IMR-90 (cell line): ENCODE measurements at regions not wholly inside any gene's neighbourhood (a gene's known extent, or its start where the extent isn't known, plus 50 kb on each side); places are given as distances from the start of the nearest gene placed in this dataset.

ENCODE experiments used
- ATAC-seq: fragments of 200-7000 bp; cut with Tn5 transposase; 2 replicates; pipeline ENCODE4 v1.9.1; 2020; ENCODE audit warnings: low read depth, mild to moderate bottlenecking, moderate library complexity
- BruUV-seq: library from RNA; stranded (reverse); fragments of 400-500 nt; replicated peaks from 2 replicates; lab custom pipeline; 2021; lab: Mats Ljungman, UMichigan
- CTCF ChIA-PET: fragments of 300-600 bp; formaldehyde crosslinking; extraction: SDS; loops from one replicate; lab custom pipeline; 2021; ENCODE audit warnings: antibody characterized with exemption; lab: Yijun Ruan, JAX
- POLR2A ChIA-PET: fragments of 300-600 bp; sonication (Branson Sonifier 250); formaldehyde crosslinking; loops from one replicate; lab custom pipeline; 2022; ENCODE audit warnings: antibody characterized with exemption; ENCODE audit not compliant: unreplicated experiment; lab: Charles Lee
- DNase-seq: peaks from one replicate; pipeline ENCODE4 v3.0.0; 2013
- H2AFZ ChIP-seq: replicated peaks from 2 replicates; pipeline ENCODE3; 2013; ENCODE audit warnings: low read length, mild to moderate bottlenecking; ENCODE audit not compliant: poor library complexity
- H2AK5ac ChIP-seq: 2 replicates; pipeline ENCODE4 v1.6.1; 2013; ENCODE audit warnings: low read depth, low read length, inconsistent platforms
- H2AK9ac ChIP-seq: replicated peaks from 2 replicates; pipeline ENCODE3; 2013; ENCODE audit warnings: mild to moderate bottlenecking, low read depth, low read length, moderate library complexity; ENCODE audit not compliant: poor library complexity
- H2BK120ac ChIP-seq: 2 replicates; pipeline ENCODE4 v1.6.1; 2013; ENCODE audit warnings: low read depth, low read length, inconsistent platforms
- H2BK15ac ChIP-seq: 3 replicates; pipeline ENCODE4 v1.6.1; 2013; ENCODE audit warnings: low read depth, low read length, inconsistent platforms
- H2BK20ac ChIP-seq: 2 replicates; pipeline ENCODE4 v1.6.1; 2013; ENCODE audit warnings: low read depth, mild to moderate bottlenecking, inconsistent platforms, low read length, moderate library complexity
- H2BK5ac ChIP-seq: 2 replicates; pipeline ENCODE4 v1.6.1; 2013; ENCODE audit warnings: mild to moderate bottlenecking, low read depth, low read length, inconsistent platforms; ENCODE audit not compliant: poor library complexity, severe bottlenecking
- H3K14ac ChIP-seq: replicated peaks from 2 replicates; pipeline ENCODE4 v1.6.1; 2013; ENCODE audit warnings: low read depth, low read length, inconsistent platforms
- H3K18ac ChIP-seq: 2 replicates; pipeline ENCODE4 v1.6.1; 2013; ENCODE audit warnings: low read depth, low read length, control low read depth
- H3K23ac ChIP-seq: 2 replicates; pipeline ENCODE4 v1.6.1; 2013; ENCODE audit warnings: low read depth, low read length, inconsistent platforms
- H3K27ac ChIP-seq: 2 replicates; pipeline ENCODE4 v1.5.1; 2013; ENCODE audit warnings: mild to moderate bottlenecking, control low read depth, low read length; ENCODE audit not compliant: insufficient read depth
- H3K27me3 ChIP-seq: 2 replicates; pipeline ENCODE4 v1.6.1; 2013; ENCODE audit warnings: low read length; ENCODE audit not compliant: control insufficient read depth, insufficient read depth
- H3K36me3 ChIP-seq: 2 replicates; pipeline ENCODE4 v1.6.1; 2013; ENCODE audit warnings: low read length, mixed read lengths; ENCODE audit not compliant: control insufficient read depth, insufficient read depth
- H3K4ac ChIP-seq: 2 replicates; pipeline ENCODE4 v1.6.1; 2013; ENCODE audit warnings: low read depth, low read length, inconsistent platforms
- H3K4me1 ChIP-seq: 2 replicates; pipeline ENCODE4 v1.6.1; 2013; ENCODE audit warnings: low read length, mixed read lengths; ENCODE audit not compliant: control insufficient read depth, insufficient read depth
- H3K4me2 ChIP-seq: 2 replicates; pipeline ENCODE4 v1.6.1; 2013; ENCODE audit warnings: low read depth, mild to moderate bottlenecking, control low read depth, low read length, moderate library complexity
- H3K4me3 ChIP-seq: 2 replicates; pipeline ENCODE4 v1.5.1; 2013; ENCODE audit warnings: low read depth, mild to moderate bottlenecking, control low read depth, low read length, moderate library complexity; ENCODE audit not compliant: insufficient read depth
- H3K56ac ChIP-seq: 2 replicates; pipeline ENCODE4 v1.6.1; 2013; ENCODE audit warnings: low read length, inconsistent platforms; ENCODE audit not compliant: insufficient read depth; ENCODE audit errors: extremely low read depth
- H3K79me1 ChIP-seq, 2 experiments: 2 replicates each; pipeline ENCODE4 v1.6.1; 2013; ENCODE audit warnings: low read length in 2 of 2, inconsistent platforms in 1 of 2, low read depth in 1 of 2
- H3K9ac ChIP-seq: 2 replicates; pipeline ENCODE4 v1.6.1; 2013; ENCODE audit warnings: low read depth, low read length, control low read depth
- H3K9me1 ChIP-seq: 2 replicates; pipeline ENCODE4 v1.6.1; 2013; ENCODE audit warnings: low read length, inconsistent platforms; ENCODE audit not compliant: insufficient read depth
- H3K9me3 ChIP-seq: 2 replicates; pipeline ENCODE4 v1.6.1; 2013; ENCODE audit warnings: low read length; ENCODE audit not compliant: control insufficient read depth, insufficient read depth
- H4K20me1 ChIP-seq: 2 replicates; pipeline ENCODE4 v1.6.1; 2013; ENCODE audit warnings: low read length, inconsistent platforms; ENCODE audit not compliant: insufficient read depth
- H4K5ac ChIP-seq: 2 replicates; pipeline ENCODE4 v1.6.1; 2013; ENCODE audit warnings: mild to moderate bottlenecking, low read depth, low read length, control low read depth
- H4K8ac ChIP-seq, 2 experiments: 2 replicates each; pipeline ENCODE4 v1.6.1; 2013; ENCODE audit warnings: low read depth in 2 of 2, low read length in 2 of 2, control low read depth in 1 of 2, inconsistent platforms in 1 of 2
- H4K91ac ChIP-seq: 2 replicates; pipeline ENCODE4 v1.6.1; 2013; ENCODE audit warnings: low read depth, low read length, inconsistent platforms; ENCODE audit not compliant: insufficient read depth
- CEBPB ChIP-seq: IDR thresholded peaks from 2 replicates; pipeline ENCODE4 v1.6.1; 2012; ENCODE audit warnings: low read depth, low read length, improper control_type of control experiment
- MAFK ChIP-seq: IDR thresholded peaks from 2 replicates; pipeline ENCODE4 v1.6.1; 2012; ENCODE audit warnings: low read depth, low read length, improper control_type of control experiment
- MAZ ChIP-seq: IDR thresholded peaks from 2 replicates; pipeline ENCODE4 v1.6.1; 2012; ENCODE audit warnings: low read depth, mild to moderate bottlenecking, low read length, improper control_type of control experiment, moderate library complexity, borderline replicate concordance
- MXI1 ChIP-seq: IDR thresholded peaks from 2 replicates; pipeline ENCODE4 v1.6.1; 2012; ENCODE audit warnings: low read depth, mild to moderate bottlenecking, low read length, moderate library complexity, borderline replicate concordance
- POLR2A ChIP-seq: IDR thresholded peaks from 2 replicates; pipeline ENCODE4 v1.6.1; 2012; ENCODE audit warnings: mild to moderate bottlenecking, low read depth, low read length
- RAD21 ChIP-seq: IDR thresholded peaks from 2 replicates; pipeline ENCODE4 v1.6.1; 2012; ENCODE audit warnings: low read length, improper control_type of control experiment
- RCOR1 ChIP-seq: IDR thresholded peaks from 2 replicates; pipeline ENCODE4 v1.6.1; 2012; ENCODE audit warnings: mild to moderate bottlenecking, low read length, improper control_type of control experiment; ENCODE audit not compliant: insufficient replicate concordance
- SMC3 ChIP-seq: fragments of 150-350 bp; IDR thresholded peaks from 2 replicates; pipeline ENCODE4 v1.6.1; 2016; ENCODE audit warnings: low read depth, mild to moderate bottlenecking, antibody characterized with exemption, low read length, moderate library complexity
- USF2 ChIP-seq: fragments of 150-350 bp; IDR thresholded peaks from 2 replicates; pipeline ENCODE4 v1.6.1; 2017; ENCODE audit warnings: mild to moderate bottlenecking, antibody characterized with exemption, low read length, low read depth
- dilution Hi-C: fragments of 300-500 bp; cut with HindIII; formaldehyde crosslinking; loops from one replicate; pipeline ENCODE4 v1.14.3; 2018; ENCODE audit warnings: low sequenced_read_pairs; ENCODE audit not compliant: unreplicated experiment
- in situ Hi-C: fragments of 300-500 bp; cut with MboI; formaldehyde crosslinking; loops from 3 replicates; pipeline ENCODE4 v1.14.3; 2019; ENCODE audit warnings: low sequenced_read_pairs, inconsistent platforms, mixed read lengths
- intact Hi-C: fragments of 100-400 bp; cut with micrococcal nuclease; formaldehyde crosslinking; loops from 2 replicates; pipeline ENCODE4 v1.10.0; 2022
- TF ChIP-seq, protein P1 (sequence below): conservative IDR thresholded peaks from 2 replicates; pipeline ENCODE4 v1.5.1; 2012; ENCODE audit warnings: mild to moderate bottlenecking, low read depth, low read length, improper control_type of control experiment

GRCh38 chr21:28426545-28426944 lies 566.1 kb downstream of the LTN1 start:
- no peaks in the 10 kb centered on the region for H3K79me1 ChIP-seq

More at GRCh38 chr21:28426545-28426944, 566.1 kb downstream of the LTN1 start:
- peak overlapping the region; percentile 83 for H3K4ac ChIP-seq
- ATAC-seq (no peak), DNase-seq (peak; percentile 32)
- H3K23ac ChIP-seq = 0 out of 2 replicates have a peak overlapping the region, but pooled peaks have one; percentile 7
- H3K56ac ChIP-seq = no peak overlapping the region
- peak overlapping the region; percentile 86; the same call in 1 of the 2 replicates for H3K18ac ChIP-seq
- H3K9me3 ChIP-seq = no peaks in the 10 kb centered on the region
- dilution Hi-C loops (no loop called here), in situ Hi-C loops (no loop called here), intact Hi-C loops (loop anchor here (5.0 to 10.0 kb wide), 2 partner anchors 91 to 1582 kb away; partner anchors contain the start of gene ADAMTS1)
- peak overlapping the region; percentile 63; the same call in 1 of the 2 replicates for H3K27ac ChIP-seq
- H3K36me3 ChIP-seq = no peaks in the 10 kb centered on the region
- H3K14ac ChIP-seq = peak overlapping the region; percentile 70
- ChIA-PET POLR2A (no interaction called here), CTCF (interaction anchor here (1.1 kb wide), 1 partner anchor 20 kb away, joined by 3 read pairs; no protein-coding TSS in a partner anchor)
- H4K8ac ChIP-seq = peak overlapping the region; percentile 19 to 77; a peak in 2 of 4 replicates
- H3K27me3 ChIP-seq = no peaks in the 10 kb centered on the region
- peaks cover 21% of the 10 kb centered on the region for H3K4me1 ChIP-seq
- 0 out of 2 replicates have a peak overlapping the region, but pooled peaks have one; percentile 73 for H2AK5ac ChIP-seq
- TF ChIP-seq POLR2A = no peak
- TF ChIP-seq RAD21 = no peak
- TF ChIP-seq CEBPB = no peak
- TF ChIP-seq, protein P1, sequence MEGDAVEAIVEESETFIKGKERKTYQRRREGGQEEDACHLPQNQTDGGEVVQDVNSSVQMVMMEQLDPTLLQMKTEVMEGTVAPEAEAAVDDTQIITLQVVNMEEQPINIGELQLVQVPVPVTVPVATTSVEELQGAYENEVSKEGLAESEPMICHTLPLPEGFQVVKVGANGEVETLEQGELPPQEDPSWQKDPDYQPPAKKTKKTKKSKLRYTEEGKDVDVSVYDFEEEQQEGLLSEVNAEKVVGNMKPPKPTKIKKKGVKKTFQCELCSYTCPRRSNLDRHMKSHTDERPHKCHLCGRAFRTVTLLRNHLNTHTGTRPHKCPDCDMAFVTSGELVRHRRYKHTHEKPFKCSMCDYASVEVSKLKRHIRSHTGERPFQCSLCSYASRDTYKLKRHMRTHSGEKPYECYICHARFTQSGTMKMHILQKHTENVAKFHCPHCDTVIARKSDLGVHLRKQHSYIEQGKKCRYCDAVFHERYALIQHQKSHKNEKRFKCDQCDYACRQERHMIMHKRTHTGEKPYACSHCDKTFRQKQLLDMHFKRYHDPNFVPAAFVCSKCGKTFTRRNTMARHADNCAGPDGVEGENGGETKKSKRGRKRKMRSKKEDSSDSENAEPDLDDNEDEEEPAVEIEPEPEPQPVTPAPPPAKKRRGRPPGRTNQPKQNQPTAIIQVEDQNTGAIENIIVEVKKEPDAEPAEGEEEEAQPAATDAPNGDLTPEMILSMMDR = no peak
- TF ChIP-seq USF2 = no peak
- no peak for TF ChIP-seq SMC3
- no peak for TF ChIP-seq MAFK
- no peak for TF ChIP-seq RCOR1
- TF ChIP-seq MXI1 = no peak
- no peak for TF ChIP-seq MAZ
- H3K4me2 ChIP-seq = no peak overlapping the region
- peak overlapping the region; percentile 90 for H2BK120ac ChIP-seq
- BruUV-seq = no TSS peak
- peaks cover 8% of the 10 kb centered on the region; the same call in 1 of the 2 replicates for H3K9me1 ChIP-seq
- H3K4me3 ChIP-seq = no peak overlapping the region
- H4K91ac ChIP-seq = peak overlapping the region; percentile 73; the same call in 1 of the 2 replicates
- H2AK9ac ChIP-seq = no peak overlapping the region
- H4K5ac ChIP-seq = peak overlapping the region; percentile 75; the same call in 1 of the 2 replicates
- no peaks in the 10 kb centered on the region for H4K20me1 ChIP-seq
- H2BK5ac ChIP-seq = peak overlapping the region; percentile 91
- H3K9ac ChIP-seq = no peak overlapping the region
- H2BK15ac ChIP-seq = peak overlapping the region; percentile 80; the same call in 2 of the 3 replicates
- no peak overlapping the region for H2AFZ ChIP-seq
- peak overlapping the region; percentile 85; the same call in 1 of the 2 replicates for H2BK20ac ChIP-seq
